HG03045 (cell line): ENCODE measurements at regions not wholly inside any gene's neighbourhood (a gene's known extent, or its start where the extent isn't known, plus 50 kb on each side); places are given as distances from the start of the nearest gene placed in this dataset.

Experiments used
- ATAC-seq: cut with Tn5 transposase; IDR thresholded peaks from one replicate; pipeline ENCODE4 v1.9.1; 2021; ENCODE audit warnings: mild to moderate bottlenecking, moderate library complexity; ENCODE audit not compliant: unreplicated experiment

GRCh38 chr14:34138175-34138574, 187.3 kb upstream of the EGLN3 start:
- no peak for ATAC-seq

GRCh38 chr14:34137001-34137745, 186.3 kb upstream of the EGLN3 start:
- no peak for ATAC-seq

- no peak for ATAC-seq
These were observed 184.6 kb upstream of the EGLN3 start for GRCh38 chr14:34135492-34135891.

- ATAC-seq = no peak
These were observed 183.6 kb upstream of the EGLN3 start for GRCh38 chr14:34134484-34134883.

GRCh38 chr14:34129927-34130552, 179.2 kb upstream of the EGLN3 start:
- ATAC-seq = no peak

- no peak for ATAC-seq
These were observed 177.8 kb upstream of the EGLN3 start for GRCh38 chr14:34128665-34129064.

- ATAC-seq = no peak
These were observed 175.7 kb upstream of the EGLN3 start for GRCh38 chr14:34126586-34126985.

- ATAC-seq = no peak
These were observed 173.7 kb upstream of the EGLN3 start for GRCh38 chr14:34124585-34124984.

- no peak for ATAC-seq
These were observed 171.8 kb upstream of the EGLN3 start for GRCh38 chr14:34122650-34123049.

GRCh38 chr14:34122081-34122480, 171.2 kb upstream of the EGLN3 start:
- no peak for ATAC-seq

- ATAC-seq = no peak
These were observed 169.5 kb upstream of the EGLN3 start for GRCh38 chr14:34120185-34120977.

- no peak for ATAC-seq
These were observed 168.4 kb upstream of the EGLN3 start for GRCh38 chr14:34119107-34119858.

- ATAC-seq = no peak
These were observed 163.1 kb upstream of the EGLN3 start for GRCh38 chr14:34113991-34114390.

GRCh38 chr14:34113005-34113511, 162.2 kb upstream of the EGLN3 start:
- ATAC-seq = no peak

GRCh38 chr14:34111953-34112352, 161.1 kb upstream of the EGLN3 start:
- no peak for ATAC-seq

GRCh38 chr14:34111505-34111904, 160.6 kb upstream of the EGLN3 start:
- no peak for ATAC-seq

GRCh38 chr14:34110531-34110930, 159.7 kb upstream of the EGLN3 start:
- no peak for ATAC-seq

GRCh38 chr14:34107441-34107840, 156.6 kb upstream of the EGLN3 start:
- no peak for ATAC-seq

- no peak for ATAC-seq
These were observed 155.4 kb upstream of the EGLN3 start for GRCh38 chr14:34106310-34106709.

GRCh38 chr14:34104489-34105397, 153.9 kb upstream of the EGLN3 start:
- ATAC-seq = no peak
